Adrenal gland (tissue), 5 donors: ENCODE measurements at regions not wholly inside any gene's neighbourhood (a gene's known extent, or its start where the extent isn't known, plus 50 kb on each side); places are given as distances from the start of the nearest gene placed in this dataset.

ENCODE experiments used
- CTCF ChIP-seq, 6 experiments: fragments of 450-650 bp in 4 of 6; fragments of 200-600 bp in 2 of 6; sonication (generic) in 1 of 6; IDR thresholded peaks; 1 replicate in 5 of 6; 2 replicates in 1 of 6; pipeline versions ENCODE4 v1.5.1 to v1.8.0; 2016 to 2021; ENCODE audit warnings: antibody characterized with exemption in 6 of 6, mild to moderate bottlenecking in 2 of 6, moderate library complexity in 1 of 6
- POLR2A ChIP-seq, 2 donors: fragments of 450-650 bp; IDR thresholded peaks; one replicate each; pipeline ENCODE4 v1.6.1; 2017; ENCODE audit warnings: antibody characterized with exemption in 2 of 2, mild to moderate bottlenecking in 2 of 2, moderate library complexity in 1 of 2
- donor health status: DM: no; HTN: no; CAD: no.

- TF ChIP-seq CTCF (IDR thresholded peaks at IDR 0.05) (no peak), POLR2A (IDR thresholded peaks at IDR 0.05) (no peak)
These were observed 167.8 kb upstream of the NCAM1 start for GRCh38 chr11:112793416-112793815.
